Mucosa of stomach (tissue), 1 donor: ENCODE measurements at regions not wholly inside any gene's neighbourhood (a gene's known extent, or its start where the extent isn't known, plus 50 kb on each side); places are given as distances from the start of the nearest gene placed in this dataset.

Source experiments
- H3K27me3 ChIP-seq: one replicate; pipeline ENCODE4 v1.7.0; 2013; ENCODE audit warnings: mild to moderate bottlenecking, low read length; ENCODE audit not compliant: control insufficient read depth, insufficient read depth
- H3K36me3 ChIP-seq: one replicate; pipeline ENCODE4 v1.7.0; 2013; ENCODE audit warnings: low read length; ENCODE audit not compliant: control insufficient read depth, insufficient read depth
- H3K4me1 ChIP-seq: one replicate; pipeline ENCODE4 v1.7.0; 2013; ENCODE audit warnings: mild to moderate bottlenecking, low read length; ENCODE audit not compliant: control insufficient read depth, insufficient read depth
- H3K4me3 ChIP-seq: one replicate; pipeline ENCODE4 v1.7.0; 2013; ENCODE audit warnings: low read length
- H3K9ac ChIP-seq: one replicate; pipeline ENCODE4 v1.7.0; 2013; ENCODE audit warnings: mild to moderate bottlenecking, low read length, moderate library complexity
- H3K9me3 ChIP-seq: one replicate; pipeline ENCODE4 v1.7.0; 2013; ENCODE audit warnings: mild to moderate bottlenecking, low read length, moderate library complexity; ENCODE audit not compliant: control insufficient read depth
- donor health status: Pancreatic carcinoma.

DNA sequence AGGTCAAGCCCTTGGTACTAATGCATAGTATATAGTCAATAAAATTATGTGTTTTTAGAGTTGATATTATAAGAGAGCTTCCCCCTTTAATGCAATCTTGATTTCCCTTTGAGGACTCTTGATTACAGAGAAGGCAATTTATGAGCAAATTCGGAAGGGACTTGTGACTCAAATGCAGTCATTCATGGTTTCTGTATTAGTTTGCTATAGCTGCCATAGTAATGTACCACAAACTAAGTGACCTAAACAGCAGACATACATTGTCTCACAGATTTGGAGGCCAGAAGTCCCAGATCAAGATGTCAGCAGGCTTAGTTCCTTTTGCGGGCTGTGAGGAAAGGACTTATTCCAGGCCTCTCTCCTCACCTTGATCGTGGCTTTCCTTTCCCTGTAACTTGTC is 933.4 kb downstream of the NLGN4Y start:
- no peak overlapping the region for H3K4me3 ChIP-seq
- H3K9me3 ChIP-seq: no peaks in the 10 kb centered on the region
- H3K27me3 ChIP-seq: no peaks in the 10 kb centered on the region
- H3K36me3 ChIP-seq: no peaks in the 10 kb centered on the region
- no peak overlapping the region for H3K9ac ChIP-seq
- H3K4me1 ChIP-seq: peaks cover 8% of the 10 kb centered on the region

- H3K4me1 ChIP-seq: peaks cover 8% of the 10 kb centered on the region
- H3K4me3 ChIP-seq: no peak overlapping the region
- H3K9ac ChIP-seq: no peak overlapping the region
- H3K9me3 ChIP-seq: no peaks in the 10 kb centered on the region
- H3K27me3 ChIP-seq: no peaks in the 10 kb centered on the region
- H3K36me3 ChIP-seq: no peaks in the 10 kb centered on the region
Measured at GRCh38 chrY:15458426-15458825, 934.1 kb downstream of the NLGN4Y start.

DNA sequence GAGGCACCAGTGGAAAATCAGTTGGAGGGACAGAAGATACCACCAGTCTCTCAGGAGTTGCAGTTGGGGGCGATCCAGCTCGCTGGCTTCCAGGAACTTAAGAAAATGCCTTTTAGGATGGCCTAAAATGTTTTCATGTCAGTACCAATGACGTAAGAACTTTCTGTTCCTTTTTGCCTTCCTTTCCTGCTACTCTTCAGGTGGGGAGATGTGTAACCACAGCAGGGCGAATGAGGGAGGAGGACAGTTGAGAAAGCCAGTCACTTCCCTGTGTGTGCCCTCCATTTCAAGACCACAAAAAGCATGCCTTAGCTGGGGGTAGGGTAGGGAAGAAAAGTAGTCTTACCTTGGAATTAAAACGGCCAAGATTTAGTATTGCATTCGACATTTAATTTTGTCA is 941.6 kb downstream of the NLGN4Y start:
- no peaks in the 10 kb centered on the region for H3K36me3 ChIP-seq
- H3K9me3 ChIP-seq: no peaks in the 10 kb centered on the region
- H3K4me3 ChIP-seq: no peak overlapping the region
- H3K9ac ChIP-seq: no peak overlapping the region
- H3K27me3 ChIP-seq: no peaks in the 10 kb centered on the region
- peaks cover 4% of the 10 kb centered on the region for H3K4me1 ChIP-seq

DNA sequence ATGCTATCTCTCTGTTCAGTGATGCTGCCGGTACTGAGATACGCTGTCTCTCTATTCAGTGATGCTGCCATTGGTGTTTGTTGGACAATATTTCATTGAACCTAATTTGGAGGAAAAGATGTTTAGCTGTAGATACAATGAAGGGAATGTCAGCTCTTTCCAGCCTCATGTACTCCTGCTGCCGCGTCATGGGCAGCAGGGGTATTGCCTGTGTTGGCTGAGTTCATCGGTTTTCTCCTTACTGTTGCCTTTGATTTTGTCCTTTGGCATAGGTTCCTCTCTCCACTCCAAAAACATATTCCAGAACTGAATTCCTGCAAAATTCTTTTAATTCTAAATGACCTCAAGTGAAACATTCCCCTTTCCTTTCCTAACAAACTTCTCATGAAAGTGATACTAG is 942.6 kb downstream of the NLGN4Y start:
- Histone ChIP-seq H3K36me3 (no peaks in the 10 kb centered on the region), H3K9me3 (no peaks in the 10 kb centered on the region), H3K4me3 (no peak overlapping the region), H3K9ac (no peak overlapping the region), H3K27me3 (no peaks in the 10 kb centered on the region), H3K4me1 (peaks cover 4% of the 10 kb centered on the region)

- Histone ChIP-seq H3K27me3 (no peaks in the 10 kb centered on the region), H3K9me3 (no peaks in the 10 kb centered on the region), H3K9ac (no peak overlapping the region), H3K36me3 (no peaks in the 10 kb centered on the region), H3K4me3 (no peak overlapping the region), H3K4me1 (peaks cover 4% of the 10 kb centered on the region)
Measured at GRCh38 chrY:15468091-15468490, 943.8 kb downstream of the NLGN4Y start.

DNA sequence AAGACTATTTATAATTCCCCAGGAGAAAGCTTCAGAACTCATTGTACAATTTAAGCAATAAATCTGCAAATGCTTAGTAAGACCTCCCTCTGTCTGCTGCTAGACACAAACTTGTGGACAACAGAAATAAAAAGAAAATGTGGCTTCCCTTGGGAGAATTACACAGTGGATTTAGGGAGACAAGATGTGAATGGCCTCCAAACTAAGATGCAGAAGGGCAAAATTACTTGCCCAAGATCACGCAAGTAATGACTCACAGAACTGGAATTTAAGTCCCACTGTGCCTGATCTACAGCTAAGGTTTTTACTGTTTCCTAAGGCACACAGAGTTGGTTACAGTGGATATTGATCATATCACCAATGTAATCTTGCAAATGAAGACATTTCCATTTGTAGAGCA is 947.0 kb downstream of the NLGN4Y start:
- Histone ChIP-seq H3K9me3 (no peaks in the 10 kb centered on the region), H3K9ac (no peak overlapping the region), H3K36me3 (no peaks in the 10 kb centered on the region), H3K27me3 (no peaks in the 10 kb centered on the region), H3K4me3 (no peak overlapping the region), H3K4me1 (peaks cover 4% of the 10 kb centered on the region)

DNA sequence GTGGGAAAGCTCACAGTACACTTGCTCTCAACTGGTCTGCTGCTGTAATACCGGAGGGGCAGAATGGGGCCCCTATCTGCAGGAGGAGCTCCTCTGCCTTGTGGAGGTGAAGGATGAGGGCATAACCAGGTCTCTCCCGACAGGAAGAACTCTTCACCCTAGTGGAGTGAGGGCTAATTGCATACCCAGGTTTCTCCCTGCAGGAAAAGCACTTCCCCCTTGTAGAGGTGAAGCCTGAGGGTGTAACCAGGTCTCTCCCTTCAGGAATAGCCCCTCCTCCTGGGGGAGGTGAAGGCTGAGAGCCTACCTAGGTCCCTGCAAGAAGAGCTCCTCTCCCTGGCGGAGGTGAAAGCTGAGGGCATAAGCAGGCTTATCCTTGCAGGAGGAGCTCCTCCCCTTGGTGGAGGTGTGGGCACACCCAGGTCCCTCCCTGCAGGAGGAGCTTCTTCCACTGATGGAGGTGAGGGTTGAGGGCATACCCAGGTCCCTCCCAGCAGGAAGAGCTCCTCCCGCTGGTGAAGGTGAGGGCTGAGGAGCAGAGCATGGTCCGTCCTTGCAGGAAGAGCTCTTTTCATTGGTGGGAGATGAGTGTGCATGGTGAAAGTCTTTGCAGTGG is 954.1 kb downstream of the NLGN4Y start:
- Histone ChIP-seq H3K27me3 (no peaks in the 10 kb centered on the region), H3K36me3 (no peaks in the 10 kb centered on the region), H3K4me3 (no peak overlapping the region), H3K9me3 (no peaks in the 10 kb centered on the region), H3K9ac (no peak overlapping the region), H3K4me1 (no peaks in the 10 kb centered on the region)

- Histone ChIP-seq H3K27me3 (no peaks in the 10 kb centered on the region), H3K36me3 (no peaks in the 10 kb centered on the region), H3K4me1 (no peaks in the 10 kb centered on the region), H3K4me3 (no peak overlapping the region), H3K9ac (no peak overlapping the region), H3K9me3 (no peaks in the 10 kb centered on the region)
Measured at GRCh38 chrY:15500536-15500935, 976.2 kb downstream of the NLGN4Y start.

GRCh38 chrY:15501181-15501580 is 976.9 kb downstream of the NLGN4Y start:
- H3K36me3 ChIP-seq: no peaks in the 10 kb centered on the region
- no peaks in the 10 kb centered on the region for H3K4me1 ChIP-seq
- no peak overlapping the region for H3K4me3 ChIP-seq
- no peaks in the 10 kb centered on the region for H3K9me3 ChIP-seq
- H3K27me3 ChIP-seq: no peaks in the 10 kb centered on the region
- no peak overlapping the region for H3K9ac ChIP-seq

GRCh38 chrY:15510288-15510687 is 986.0 kb downstream of the NLGN4Y start:
- H3K9me3 ChIP-seq: no peaks in the 10 kb centered on the region
- no peaks in the 10 kb centered on the region for H3K36me3 ChIP-seq
- no peak overlapping the region for H3K9ac ChIP-seq
- no peaks in the 10 kb centered on the region for H3K4me1 ChIP-seq
- H3K4me3 ChIP-seq: no peak overlapping the region
- no peaks in the 10 kb centered on the region for H3K27me3 ChIP-seq

- Histone ChIP-seq H3K9ac (no peak overlapping the region), H3K27me3 (no peaks in the 10 kb centered on the region), H3K9me3 (no peaks in the 10 kb centered on the region), H3K36me3 (no peaks in the 10 kb centered on the region), H3K4me1 (no peaks in the 10 kb centered on the region), H3K4me3 (no peak overlapping the region)
Measured at GRCh38 chrY:15510984-15511650, 986.8 kb downstream of the NLGN4Y start.

DNA sequence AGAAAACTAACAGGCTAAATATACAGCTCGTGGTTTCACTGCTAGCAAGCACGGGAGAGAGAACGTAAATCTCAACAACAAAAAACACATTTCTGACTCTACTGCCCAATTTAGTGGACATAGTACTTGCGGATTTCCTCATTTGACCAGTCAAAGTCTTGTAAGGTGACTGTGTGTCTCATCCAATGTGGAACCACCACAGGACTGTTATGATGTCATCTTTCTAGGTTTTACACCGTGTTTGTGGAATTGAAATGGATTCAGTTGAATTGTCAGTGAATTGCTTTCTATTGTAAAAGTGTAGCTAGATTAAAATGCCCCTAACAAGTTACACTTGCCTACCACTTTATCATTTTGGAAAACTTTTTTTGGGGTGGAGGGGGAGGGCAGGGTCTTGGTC is 1010.8 kb downstream of the NLGN4Y start:
- Histone ChIP-seq H3K9ac (no peak overlapping the region), H3K4me3 (no peak overlapping the region), H3K27me3 (no peaks in the 10 kb centered on the region), H3K36me3 (no peaks in the 10 kb centered on the region), H3K4me1 (no peaks in the 10 kb centered on the region), H3K9me3 (no peaks in the 10 kb centered on the region)
